ENCODE measurements at regions not wholly inside any gene's neighbourhood (a gene's known extent, or its start where the extent isn't known, plus 50 kb on each side); places are given as distances from the start of the nearest gene placed in this dataset.

DNA sequence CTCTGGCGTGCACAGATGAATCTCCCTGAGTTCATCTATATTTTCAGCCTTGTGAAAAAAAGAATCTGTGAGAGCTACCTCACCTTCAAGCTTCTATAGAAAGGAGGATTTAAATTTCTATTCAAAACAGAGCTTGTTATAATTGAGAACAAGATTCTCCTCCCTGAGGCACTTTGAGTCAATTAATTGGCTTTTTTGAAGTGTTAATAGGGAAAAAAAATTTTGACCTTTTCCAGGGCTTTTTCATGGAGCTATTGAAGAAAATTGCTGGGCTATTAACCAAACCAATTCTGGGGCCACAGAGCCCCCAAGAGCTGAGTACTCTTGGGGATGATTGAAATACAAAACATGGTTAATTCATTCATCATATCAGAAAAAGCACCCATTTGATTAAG lies 225.1 kb downstream of the CMPK2 start:
- DNase-seq: no peak

DNA sequence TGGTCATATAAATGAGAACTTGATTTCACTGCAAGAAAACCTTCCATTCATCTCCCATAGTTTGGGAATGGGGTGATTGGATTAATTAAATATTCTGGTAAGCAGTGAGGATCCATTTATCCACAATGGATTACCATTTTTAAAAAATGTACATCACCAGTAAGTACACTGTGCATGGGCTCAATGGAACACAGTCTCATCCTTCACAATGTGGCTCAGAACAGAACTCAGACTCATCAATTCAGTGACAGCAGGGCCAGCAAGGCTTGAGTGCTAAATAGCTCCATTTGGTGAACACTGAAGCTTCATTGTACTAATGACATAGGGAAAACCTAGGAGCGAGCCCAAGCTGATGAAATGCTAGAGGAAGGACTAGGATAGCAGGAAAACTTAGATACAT lies 223.8 kb downstream of the CMPK2 start:
- no peak for DNase-seq

DNA sequence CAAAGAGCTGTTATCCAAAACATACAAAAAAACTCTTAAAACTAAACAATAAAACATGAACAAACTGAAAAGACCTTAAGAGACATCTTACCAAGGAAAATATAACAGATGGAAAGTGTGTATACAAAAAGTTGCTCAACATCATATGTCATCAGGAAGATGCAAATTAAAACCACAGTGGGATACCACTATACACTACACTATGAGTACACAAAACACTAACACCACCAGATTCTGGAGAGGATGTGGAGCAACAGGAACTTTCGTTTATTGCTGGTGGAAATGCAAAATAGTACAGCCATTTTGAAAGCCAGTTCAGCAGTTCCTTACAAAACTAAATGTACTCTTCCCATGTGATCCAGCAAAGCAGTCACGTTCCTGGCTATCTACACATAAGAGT lies 221.4 kb downstream of the CMPK2 start:
- DNase-seq: no peak

- no peak for DNase-seq
Measured at GRCh38 chr2:6645004-6645403, 220.7 kb downstream of the CMPK2 start.

DNA sequence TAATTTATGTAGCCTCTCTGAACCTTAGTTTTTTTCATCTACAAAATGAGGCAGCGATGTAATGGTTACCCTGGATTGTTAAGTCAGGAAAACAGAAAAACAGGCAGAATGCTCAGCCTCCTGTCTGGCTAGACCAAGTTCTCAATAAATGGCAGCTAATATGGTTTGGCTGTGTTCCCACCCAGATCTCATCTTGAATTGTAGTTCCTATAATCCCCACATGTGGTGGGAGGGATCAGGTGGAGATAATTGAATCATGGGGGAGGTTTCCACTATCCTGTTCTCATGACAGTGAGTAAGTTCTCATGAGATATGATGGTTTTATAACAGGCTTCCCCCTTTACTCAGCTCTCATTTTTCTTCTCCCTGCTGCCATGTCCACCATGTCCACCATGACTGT lies 220.0 kb downstream of the CMPK2 start:
- no peak for DNase-seq

DNA sequence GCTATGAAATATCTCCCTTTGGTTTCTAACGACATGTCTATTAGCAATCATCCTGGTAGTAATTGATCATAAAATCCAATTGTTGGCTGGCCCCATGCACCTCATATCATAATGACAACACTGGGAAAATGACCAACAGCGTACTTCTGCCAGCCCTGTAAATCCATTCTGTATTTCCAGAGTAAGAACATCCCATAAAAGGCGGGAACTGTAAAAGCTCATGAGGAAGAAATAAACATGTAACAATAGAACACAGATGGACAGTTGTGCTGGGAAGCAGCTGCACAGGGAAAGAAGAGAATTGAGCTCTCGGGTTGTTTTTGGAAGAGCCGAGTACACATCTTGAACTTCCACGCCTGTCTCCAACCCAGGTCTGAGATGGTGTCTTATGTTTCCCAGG lies 218.7 kb downstream of the CMPK2 start:
- no peak for DNase-seq

DNA sequence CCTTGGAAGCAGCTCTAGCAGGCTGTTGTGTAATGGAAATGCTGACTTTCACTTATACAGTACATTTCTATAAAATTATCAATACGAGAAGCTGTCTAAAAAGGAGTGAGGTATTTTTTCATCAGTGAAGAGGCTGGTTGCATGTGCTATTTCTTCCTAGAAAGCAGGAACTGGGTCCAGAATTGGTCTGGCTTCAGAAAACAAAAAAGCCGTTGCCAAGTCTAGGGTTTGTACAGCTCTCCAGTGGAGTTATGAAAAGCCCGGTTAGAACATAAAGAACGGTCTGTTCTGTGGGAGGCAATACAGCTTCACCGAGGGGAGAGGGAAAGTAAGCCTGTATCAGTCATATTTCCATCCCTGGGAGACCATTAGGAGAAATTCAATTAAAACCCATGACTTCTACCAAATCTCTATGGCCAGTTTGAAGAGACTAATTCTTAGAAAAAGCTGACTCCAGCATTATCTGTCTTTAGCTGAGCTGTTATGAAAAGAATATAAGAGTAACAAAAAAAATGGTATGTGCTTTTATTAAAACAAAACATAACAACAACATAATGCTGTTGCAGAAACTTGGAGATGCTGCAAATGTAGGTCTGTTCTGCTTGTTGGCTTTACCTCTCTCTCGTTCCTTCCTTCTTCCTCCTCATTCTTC lies 217.0 kb downstream of the CMPK2 start:
- no peak for DNase-seq

DNA sequence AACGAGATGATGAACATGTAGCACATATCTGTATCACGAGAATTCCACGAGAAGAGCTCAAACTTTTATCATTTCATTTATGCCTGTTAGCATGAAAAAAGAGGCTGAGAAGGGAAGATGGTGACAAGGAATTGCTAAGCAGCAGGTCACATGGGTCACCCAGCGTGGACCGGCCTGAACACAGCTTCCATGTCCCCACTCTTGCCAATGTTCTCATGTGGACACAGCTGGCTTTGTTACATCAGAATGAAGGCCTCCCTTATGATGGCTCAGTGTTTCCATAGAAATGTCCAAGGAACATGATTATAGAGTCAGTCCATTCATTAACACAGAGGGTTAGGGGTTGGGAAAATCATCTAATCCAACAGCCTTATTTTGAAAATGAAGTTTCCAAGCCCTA lies 215.4 kb downstream of the CMPK2 start:
- no peak for DNase-seq

- no peak for DNase-seq
Measured at GRCh38 chr2:6652251-6652650, 213.5 kb downstream of the CMPK2 start.

GRCh38 chr2:6653281-6653750 lies 212.4 kb downstream of the CMPK2 start:
- no peak for DNase-seq

DNA sequence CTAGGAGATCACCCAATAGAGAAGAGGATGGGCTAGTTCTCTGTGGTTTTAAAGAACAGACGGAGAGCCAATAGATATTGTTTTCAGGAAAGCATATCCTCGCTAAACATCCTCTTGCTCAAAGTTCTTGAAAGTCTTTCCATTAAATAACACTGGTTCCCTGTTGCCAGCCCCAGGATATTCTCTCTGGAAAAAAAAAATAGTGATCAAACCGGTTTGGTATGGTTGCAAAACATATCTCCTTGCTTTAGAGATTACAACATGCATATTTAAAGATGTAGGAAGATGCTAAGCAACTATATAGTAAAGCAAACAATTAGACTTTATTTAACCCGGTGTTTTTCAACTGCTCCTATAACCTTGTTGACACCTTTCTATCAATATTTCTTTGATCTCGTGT lies 211.4 kb downstream of the CMPK2 start:
- no peak for DNase-seq

GRCh38 chr2:6656633-6657032 lies 209.1 kb downstream of the CMPK2 start:
- DNase-seq: no peak

- no peak for DNase-seq
Measured at GRCh38 chr2:6657136-6657535, 208.6 kb downstream of the CMPK2 start.

GRCh38 chr2:6657855-6658254 lies 207.9 kb downstream of the CMPK2 start:
- DNase-seq: no peak

DNA sequence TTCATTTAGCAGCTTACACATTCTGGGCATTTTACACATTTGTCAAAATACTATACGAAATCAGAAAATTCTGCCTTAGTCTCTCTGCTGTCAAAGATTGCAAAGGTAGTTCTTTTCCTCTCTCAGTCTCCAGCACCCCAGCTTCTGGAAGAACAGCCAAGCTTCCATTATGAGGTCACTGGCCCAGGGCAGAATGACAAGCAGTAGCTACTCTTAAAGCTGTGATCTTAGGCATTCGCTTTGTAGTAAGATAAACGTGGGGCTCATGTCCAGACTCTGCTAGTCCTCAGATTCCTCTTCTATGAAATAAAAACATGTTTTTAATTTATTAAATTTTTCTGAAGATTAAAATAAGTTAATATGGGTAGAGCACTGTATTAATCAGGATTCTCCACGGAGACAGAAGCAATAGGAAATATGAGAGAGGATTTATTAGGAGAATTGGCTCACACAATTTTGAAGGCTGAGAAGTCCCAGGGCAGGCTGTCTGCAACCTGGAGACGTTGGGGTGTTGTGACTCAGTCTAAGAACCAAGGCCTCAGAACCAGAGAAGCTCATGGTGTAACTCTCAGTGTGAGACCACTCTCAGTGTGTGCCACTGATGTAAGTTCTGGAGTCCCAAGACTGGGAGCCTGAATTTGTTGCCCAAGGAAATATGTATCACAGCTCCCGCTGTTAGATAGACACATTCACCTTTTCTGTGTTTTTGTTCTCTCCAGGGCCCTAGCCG lies 201.2 kb downstream of the CMPK2 start:
- DNase-seq: no peak

DNA sequence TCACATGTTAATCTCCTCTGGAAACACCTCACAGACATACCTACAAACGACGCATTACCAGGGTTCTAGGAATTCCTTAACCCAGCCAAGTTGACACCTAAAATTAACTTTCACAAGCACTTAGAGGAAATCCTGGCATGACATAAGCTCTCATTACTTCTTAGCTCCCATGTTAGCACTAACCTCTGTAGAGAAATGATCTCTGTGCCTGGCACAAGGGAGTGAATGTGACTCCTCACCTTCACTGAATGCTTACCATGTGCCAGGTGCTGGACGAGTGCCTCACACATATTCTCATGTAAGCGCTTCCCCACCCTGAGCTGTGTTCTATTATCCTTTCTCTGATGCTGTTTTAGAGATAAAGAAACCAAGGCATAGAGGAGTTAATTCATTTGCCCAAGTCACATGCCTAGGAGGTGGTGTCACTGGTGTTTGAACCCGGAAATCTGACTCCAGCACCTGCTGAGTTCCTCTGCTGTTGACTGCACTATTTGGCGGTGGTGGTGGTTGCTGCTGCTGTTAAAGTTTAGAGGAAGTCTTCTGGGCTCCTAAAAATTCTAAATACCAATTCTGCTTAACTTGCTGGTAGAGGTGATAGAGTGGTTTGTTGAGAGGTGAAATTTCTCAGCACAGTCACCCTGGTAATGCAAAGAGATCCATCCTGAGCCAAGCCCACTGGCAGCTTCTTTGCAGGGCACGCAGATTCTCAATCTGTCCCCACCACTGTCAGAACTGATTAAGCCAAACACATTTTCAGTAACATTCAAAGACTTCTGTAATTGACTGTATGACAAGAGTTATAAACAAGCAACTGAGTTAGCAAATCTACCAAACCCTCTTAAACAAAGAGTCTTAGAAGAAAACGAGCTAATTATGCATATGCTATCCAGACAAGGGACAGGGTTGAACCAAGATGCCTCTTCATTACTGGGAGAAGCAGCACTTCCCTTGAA lies 200.3 kb downstream of the CMPK2 start:
- DNase-seq: no peak

DNA sequence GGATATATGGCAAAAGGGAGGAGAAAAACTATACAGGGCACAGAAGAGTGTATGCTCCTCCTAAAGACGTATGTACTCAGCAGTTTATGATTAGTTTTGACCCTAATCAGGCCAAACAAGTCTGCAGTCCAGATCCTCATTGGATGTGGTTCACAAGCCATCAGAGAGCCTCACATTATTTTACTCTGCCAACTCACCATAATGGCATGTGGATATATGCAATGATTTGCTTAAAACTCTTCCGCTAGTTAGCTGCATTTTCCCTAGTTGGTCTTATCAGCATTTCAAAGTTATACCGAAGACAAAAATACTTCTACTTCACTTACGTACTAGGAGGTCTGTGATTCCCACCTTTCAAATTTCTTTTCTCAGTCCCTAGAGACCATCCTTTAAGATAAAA lies 198.4 kb downstream of the CMPK2 start:
- DNase-seq: no peak

DNA sequence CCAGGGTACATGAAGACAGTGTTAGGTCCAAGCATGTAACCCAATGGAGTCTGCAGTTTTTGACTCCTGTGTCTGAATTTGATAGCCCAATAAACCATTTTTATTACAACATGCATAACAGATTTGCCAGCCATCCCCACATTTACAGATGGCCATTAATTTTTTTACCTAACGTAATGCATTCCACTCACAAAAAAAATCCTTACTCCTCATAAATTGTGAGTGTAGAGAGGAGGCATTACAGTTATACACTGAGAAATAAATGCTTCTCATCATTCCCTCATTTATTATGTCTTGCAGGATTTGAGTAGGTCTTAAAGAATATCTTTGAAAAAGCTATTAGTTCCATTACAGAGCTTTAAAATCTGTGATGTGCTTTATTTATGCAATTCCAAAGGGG lies 193.8 kb downstream of the CMPK2 start:
- no peak for DNase-seq

GRCh38 chr2:6674381-6674780 lies 191.3 kb downstream of the CMPK2 start:
- DNase-seq: no peak

- no peak for DNase-seq
Measured at GRCh38 chr2:6675791-6676190, 189.9 kb downstream of the CMPK2 start.

DNA sequence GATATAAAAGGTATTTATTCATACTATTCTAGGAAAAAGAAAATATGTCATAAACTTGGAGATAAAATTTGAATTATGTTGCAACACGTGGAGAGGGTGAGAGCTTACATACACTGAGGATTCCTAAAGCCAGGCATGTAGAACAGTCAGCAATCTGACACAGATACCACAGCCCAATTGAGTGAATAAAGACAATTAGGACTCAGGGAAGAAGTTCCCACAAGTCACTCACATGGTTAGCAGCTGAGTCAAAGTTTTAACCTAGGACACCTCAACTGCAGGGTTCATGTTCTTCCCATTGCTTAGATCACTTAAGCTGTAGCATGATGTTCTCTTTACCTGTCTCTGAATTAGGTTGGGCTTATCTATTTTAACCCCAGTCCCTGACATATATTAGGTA lies 189.5 kb downstream of the CMPK2 start:
- DNase-seq: no peak

GRCh38 chr2:6676776-6677175 lies 188.9 kb downstream of the CMPK2 start:
- no peak for DNase-seq

DNA sequence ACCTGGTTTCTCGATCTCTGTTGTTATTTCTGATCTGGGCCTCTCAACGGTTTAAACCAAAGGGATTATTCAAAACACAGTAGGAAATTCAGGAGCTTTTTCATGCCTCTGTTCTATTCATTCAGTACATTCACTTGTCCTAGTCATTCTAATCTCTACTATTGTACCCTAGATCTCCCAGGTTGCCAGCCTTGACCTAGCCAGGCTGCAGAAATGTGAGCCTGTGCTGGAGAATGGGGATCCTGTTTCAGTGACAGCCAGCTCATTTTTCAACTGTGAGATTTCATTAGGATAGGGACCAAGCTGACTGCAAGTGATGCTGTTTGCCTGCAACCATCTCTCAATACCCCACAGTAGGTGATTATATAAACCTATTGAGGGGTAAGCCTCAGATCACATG lies 186.2 kb downstream of the CMPK2 start:
- no peak for DNase-seq

GRCh38 chr2:6683516-6683915 lies 182.2 kb downstream of the CMPK2 start:
- no peak for DNase-seq

Data from NCI-H526 treated with DMSO at 0.1 percent for 48 hours (cell line).